HG02763 (cell line): ENCODE measurements at regions not wholly inside any gene's neighbourhood (a gene's known extent, or its start where the extent isn't known, plus 50 kb on each side); places are given as distances from the start of the nearest gene placed in this dataset.
"Not testable (repeated sequence)": the region's sequence is repeated elsewhere in the genome, so short reads cannot be mapped to it uniquely, and the experiment has no call there.

ENCODE experiments used
- ATAC-seq: cut with Tn5 transposase; IDR thresholded peaks from one replicate; pipeline ENCODE4 v1.9.1; 2021; ENCODE audit warnings: mild to moderate bottlenecking, moderate library complexity; ENCODE audit not compliant: unreplicated experiment

DNA sequence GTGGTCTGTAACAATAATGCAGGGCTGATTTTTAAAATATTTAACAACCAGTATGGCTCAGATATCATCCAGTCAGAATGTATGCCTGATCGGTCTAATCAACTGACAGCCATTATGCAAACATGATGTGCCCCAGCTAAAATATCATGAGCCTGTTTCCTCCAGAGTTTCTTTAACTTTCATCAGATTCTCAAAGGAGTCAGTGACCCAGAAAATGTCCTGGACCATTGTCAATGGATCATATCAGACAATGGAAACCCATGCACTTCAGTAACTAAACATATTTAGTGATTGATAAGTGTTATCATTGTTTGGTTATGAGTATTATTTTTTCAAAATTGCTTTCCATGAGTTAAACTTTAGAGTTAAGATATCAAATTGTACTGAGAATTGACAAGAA is 173.5 kb downstream of the LMBRD1 start:
- no peak for ATAC-seq

DNA sequence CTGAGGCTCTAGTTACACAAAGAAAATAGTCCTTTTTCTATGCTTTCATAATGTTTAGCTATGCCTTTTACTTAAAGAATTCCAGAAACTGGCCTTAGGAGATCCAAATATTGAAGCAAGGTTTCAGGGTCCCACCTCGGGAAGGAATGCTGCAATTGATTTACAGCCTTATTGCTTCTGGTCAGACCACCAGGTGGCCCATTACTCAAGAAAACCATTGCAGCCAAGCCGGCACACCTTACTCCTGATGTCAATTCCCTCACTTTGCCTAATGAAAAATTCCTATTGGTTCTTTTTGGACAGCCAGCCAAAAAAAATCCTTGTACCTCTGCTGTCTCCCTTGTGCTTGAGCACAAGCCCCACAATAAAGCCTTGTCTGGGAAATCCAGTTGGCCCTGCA is 173.9 kb downstream of the LMBRD1 start:
- ATAC-seq, result no peak

DNA sequence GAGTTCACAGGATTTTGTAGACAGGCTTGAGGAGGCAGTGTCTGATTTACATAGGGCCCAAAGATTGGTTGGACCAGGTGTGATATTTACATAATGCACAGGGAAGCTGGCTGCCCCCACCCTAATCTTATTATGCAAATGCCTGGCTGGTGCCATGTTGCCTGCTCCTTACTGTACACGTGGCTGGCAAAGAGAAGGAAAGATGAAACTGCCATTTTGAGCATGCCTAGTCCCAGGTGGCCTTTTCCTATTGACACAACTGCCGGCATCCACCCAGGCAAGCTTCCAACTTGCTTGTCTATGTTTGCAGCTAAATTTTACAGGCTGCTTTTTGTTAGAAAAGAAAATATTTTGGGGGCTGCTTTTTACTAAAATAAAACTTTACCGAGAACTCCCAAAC is 174.6 kb downstream of the LMBRD1 start:
- no peak for ATAC-seq

DNA sequence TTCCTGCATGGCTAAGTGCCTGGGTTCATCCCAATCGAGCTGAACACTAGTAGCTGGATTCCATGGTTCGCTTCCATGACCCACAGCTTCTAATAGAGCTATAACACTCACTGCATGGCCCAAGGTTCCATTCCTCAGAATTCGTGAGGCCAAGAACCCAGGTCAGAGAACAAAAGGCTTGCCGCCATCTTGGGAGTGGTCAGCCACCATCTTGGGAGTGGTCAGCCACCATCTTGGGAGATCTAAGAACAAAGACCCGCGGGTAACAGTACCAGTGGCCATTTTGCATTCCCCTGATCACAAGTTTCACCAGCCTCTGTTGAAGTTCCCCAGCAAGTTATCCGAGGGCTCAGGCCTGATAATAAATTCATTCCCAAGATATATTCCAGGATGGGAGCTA is 179.6 kb downstream of the LMBRD1 start:
- no peak for ATAC-seq

DNA sequence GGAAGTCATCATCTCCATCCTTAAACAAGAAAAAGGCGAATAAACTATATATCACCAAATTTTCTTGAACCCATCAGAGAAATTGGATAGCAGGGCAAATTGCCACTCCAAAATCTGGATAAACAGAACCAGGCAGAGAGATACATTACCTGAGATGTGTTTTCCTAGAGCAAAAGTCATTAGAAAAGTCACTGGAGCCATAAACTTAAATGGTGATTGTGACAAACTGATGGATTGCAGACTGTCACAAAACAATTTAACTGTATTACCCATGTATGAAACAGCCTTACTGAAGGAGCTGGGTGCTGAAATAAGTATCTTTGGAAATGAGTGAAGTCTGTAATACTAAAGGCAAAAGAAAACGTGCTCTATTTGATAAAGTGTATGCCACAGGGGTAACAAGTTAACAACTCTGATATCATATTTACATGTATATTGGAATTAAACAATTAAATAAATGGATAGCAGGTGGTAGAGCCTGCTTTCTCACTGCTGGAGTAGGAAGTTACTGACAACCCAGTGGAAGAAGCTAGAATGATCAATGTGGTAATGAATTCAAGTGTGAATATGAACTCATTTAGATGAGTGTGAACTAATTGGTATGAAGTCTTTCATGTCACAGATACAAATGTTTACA is 186.9 kb downstream of the LMBRD1 start:
- no peak for ATAC-seq

DNA sequence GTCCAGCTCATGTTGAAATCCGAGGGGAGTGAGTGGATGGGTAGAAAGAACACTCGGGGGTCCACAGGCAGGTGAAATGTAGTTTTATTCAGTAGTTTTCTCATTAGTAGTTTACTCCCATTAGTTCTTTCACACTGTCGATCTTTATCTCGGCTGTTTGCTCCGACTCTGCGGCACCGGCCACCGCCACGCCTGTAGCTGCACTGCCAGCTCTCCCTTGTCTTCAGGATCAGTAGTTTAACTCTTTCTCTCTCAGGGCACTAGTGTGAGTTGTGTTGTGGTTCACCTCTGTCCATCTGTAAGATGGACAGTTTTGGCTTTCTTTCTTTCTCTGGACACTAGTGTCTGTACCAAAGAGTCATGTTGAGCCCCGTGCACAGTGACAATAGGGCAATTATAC is 195.7 kb downstream of the LMBRD1 start:
- no peak for ATAC-seq

DNA sequence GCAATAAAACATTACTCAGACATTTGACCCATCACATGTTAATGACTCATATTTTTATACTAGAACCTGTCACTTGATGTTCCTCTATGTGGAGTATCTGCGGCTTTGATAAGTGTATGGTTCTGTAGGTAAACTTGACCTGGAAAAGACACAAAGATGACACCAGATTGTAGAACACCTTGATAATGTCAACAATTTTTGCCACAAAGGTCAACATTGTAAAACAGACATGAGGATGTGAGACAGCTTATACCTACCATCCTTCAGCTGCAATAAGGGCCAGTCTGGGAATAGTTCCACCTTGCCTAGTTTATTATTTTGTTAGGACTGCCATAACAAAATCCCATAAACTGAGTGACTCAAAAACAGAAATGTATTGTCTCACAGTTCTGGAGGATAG is 202.4 kb downstream of the LMBRD1 start:
- ATAC-seq, result no peak

DNA sequence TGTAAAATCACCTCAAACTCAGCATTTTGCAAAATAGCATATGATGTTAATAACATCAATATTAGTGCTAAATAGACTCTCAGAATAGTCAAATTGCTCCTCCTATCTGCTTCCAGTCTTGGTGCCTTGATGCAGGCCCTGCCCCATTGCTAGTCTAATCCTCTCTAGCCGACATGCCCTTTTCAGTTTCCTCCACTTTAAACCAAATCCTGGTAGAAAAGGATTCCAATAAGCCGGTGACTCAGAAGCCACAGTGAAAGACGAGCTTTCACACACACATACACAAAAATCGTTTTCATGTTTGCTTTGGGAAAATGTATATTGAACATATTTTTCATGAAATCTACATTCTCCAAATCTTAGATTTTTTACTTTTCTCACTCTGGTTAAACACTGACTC is 203.1 kb downstream of the LMBRD1 start:
- no peak for ATAC-seq

DNA sequence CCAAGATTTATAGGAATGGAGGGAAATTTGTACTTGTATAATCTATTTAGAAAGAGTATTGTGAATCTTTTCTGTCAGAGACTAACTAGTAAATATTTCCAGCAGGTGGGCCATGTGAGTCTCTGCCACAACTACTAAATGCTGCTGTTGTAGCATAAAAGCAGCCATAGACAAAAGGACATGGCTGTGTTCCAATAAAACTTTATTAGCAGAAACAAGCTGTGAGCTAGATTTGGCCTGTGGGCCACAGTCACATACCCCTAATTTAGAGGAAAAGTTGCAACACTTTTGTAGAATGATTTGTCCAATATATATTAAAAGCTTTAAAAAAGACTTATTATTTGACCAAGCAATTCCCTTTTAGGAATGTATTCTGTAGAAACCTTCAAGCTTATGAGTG is 207.2 kb downstream of the LMBRD1 start:
- ATAC-seq, result no peak

DNA sequence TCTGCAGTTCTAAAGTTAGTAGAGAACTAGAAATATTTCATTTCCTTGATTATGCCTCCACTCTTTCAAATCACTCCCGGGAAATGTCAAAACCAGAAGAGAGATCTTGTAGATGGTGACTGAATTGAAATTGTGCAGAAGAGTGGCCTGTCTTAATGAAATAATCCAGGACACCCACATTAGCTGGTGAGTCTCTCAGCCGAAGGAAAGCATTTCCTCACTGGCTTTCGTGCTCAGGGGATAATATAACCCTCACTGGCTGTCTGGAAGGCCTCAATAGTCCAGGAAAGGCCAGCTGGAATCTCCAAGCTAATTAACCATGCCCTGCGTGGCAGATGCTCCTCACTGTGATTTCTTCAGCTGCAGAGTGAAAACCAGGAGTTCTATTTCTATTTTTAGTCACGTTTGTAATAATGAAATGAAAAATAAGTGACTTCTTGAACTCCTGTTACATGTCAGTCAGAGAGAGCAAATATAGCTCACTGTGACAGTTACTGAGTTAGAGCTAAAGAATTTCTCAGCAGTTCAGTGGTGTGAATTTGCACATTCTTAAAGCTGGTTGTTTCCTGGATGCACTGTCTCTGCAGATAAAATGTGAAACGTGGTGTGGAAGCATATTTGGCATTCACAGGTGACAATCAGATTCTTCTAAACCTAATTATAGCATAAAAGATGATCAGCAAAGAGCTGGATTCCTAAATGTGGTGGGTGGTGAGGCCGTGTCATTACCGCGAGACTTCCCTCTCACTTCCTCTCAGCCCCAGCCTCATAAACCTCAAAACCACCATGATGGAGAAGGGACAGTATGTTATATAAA is 211.7 kb downstream of the LMBRD1 start:
- peak; percentile 89 for ATAC-seq

DNA sequence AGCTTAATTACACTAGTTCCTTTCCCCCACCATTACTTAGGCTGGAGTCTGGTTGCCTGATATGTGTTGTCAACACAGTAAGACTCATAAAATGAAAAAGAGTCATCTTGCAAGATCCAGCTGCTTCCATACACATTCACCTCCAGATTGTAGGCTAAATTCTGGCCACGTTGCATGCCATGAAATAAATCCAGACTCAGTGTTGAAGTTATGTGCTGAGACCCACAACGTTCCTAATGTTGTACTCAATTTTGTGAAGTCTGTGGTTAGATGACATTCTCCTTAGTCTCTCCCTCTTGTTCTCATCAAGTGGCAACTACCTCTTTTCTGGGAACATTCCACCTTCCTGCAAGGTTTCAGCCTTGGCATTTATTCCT is 212.3 kb downstream of the LMBRD1 start:
- ATAC-seq, result no peak

DNA sequence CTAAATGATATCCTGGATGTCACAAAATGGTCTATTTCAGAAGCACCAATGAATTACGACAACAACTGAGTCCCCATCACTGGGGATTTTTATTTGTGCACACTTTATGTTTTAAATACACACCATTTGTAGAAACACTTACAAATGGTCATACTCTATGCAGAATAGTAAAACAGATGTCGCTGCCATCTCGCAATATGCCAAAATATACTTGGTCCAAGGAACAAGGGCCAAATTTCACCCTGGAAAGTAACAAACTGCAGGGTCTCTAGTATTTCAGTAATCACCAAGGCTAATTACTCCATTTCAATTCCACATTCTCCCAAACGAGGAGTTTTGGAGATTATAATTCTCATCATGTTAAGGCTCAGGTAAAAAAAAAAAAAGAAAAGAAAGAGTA is 215.2 kb downstream of the LMBRD1 start:
- ATAC-seq, result no peak

DNA sequence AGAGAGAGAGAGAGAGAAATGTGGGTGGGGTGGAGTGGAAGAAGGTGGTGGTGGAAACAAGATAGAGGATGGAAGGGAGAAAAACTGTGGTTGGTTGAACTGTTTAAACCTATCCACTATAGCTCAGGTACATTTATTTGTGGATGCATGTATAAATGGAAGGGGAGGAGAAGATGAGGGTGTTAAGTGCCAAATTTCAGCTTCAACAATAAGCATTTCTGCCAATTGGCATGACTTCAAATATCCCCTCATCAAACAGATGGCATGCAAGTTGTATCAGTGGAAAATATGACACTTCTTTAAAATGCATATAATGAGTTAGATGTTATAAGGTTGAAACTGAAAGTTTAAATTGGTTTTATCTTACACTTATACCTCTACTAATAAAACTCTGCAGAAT is 216.1 kb downstream of the LMBRD1 start:
- ATAC-seq, result no peak

DNA sequence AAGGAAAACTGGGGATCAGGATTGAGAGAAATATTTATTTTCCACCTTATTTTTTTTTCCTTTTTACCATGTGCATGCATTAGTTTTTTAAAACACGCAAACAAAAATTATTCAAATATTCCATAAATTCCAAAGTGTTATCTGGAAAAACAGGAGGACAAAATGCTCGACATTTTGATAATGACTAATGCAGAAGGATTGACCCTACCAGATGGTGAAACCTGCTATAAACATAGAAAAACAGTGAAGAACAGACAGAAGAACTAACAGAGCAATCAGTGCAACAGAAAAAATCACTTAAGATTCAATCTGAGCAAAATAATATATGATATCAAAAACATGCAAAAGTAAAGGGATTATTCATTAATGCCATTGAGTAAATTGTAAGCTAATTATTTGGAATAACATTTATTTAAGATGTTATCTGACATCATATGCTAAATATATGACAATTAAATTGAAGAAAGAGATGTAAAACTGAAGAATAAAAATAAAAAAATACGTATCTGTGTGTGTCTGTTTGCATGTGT is 218.4 kb downstream of the LMBRD1 start:
- ATAC-seq, result no peak

DNA sequence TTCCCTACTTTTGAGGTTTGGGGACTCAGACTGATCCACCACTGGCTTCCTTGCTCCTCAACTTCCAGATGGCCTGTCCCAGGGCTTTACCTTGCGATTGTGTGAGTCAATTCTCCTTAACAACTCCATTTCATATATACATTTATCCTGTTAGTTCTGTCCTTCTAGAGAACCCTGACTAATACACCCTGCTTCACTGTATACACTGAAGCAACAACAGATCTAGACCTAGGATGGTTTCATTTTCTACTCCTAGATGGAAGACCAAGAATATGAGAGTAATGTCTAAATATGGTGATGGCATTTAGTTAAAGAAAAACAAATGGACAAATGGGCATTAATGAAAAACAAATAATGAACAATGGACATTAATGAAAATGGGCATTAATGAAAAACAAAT is 225.6 kb downstream of the LMBRD1 start:
- no peak for ATAC-seq

DNA sequence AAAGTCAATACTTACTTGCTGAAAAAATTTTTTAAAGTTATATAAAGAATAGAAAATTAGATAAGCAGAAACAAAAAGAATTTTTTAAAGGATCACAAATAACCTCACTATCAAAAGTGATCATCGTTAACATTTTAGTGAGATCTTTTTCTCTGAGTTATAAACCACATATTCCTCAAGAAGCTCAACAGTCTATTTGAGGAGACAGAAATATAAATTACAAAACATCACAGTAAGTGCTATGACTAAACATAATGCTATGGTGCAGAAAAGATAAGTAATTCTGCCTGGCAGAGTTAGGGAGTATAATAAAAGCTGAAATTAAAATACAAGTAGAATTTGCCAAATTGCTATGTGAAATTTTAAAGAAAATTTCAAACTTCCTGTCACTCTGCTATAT is 226.7 kb downstream of the LMBRD1 start:
- ATAC-seq, result no peak

DNA sequence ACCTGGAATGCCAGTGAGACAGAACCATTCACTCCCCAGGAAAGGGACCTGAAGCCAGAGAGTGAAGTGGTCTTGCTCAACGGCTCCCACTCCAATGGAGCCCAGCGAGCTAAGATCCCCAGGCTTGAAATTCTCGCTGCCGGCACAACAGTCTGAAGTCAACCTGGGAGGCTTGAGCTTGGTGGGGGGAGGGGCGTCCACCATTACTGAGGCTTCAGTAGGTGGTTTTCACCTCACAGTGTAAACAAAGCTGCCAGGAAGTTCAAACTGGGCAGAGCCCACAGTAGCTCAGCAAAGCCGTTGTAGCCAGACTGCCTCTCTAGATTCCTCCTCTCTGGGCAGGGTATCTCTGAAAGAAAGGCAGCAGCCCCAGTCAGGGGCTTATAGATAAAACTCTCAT is 236.2 kb downstream of the LMBRD1 start:
- ATAC-seq, result not testable (repeated sequence)

DNA sequence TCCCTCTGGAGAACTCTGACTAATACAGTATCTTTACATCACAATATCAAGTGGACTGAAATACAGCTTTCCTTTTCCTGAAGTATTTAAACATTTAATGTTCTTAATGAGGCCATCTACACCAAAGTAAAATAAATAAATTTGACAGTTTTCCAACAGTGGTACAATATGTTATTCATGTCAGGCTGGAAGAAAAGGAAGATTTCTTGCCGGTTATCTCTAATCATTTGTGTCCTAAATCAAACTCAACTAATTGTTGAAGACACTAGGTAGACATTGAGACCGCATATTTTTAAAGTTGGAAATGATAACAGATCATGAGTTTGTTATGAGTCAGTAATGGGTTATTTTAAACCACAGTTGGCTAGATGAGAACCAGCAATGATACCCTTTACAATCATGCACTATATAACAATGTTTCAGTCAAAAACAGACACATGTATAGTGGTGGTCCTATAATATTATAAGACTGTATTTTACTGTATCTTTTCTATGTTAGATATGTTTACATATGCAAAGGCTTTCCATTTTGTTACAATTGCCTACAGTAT is 241.6 kb downstream of the LMBRD1 start:
- no peak for ATAC-seq

DNA sequence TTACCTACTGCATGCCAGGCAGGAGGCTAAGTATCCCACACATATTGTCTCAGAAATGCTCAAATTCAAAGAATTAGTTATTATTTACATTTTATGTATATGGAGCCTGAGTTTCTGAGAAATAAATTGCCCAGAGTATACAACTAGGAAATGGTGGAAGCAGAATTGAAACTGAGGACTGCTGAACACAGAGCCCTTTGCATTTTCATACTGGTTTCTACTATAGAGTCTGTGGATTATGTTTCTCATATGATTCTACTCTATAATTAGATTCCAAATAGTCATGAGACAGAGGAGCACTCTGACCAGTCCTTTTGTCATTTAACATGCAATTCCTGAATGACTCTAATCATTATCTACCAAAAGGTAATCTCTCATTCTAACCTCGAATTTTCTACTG is 254.3 kb downstream of the LMBRD1 start:
- no peak for ATAC-seq

DNA sequence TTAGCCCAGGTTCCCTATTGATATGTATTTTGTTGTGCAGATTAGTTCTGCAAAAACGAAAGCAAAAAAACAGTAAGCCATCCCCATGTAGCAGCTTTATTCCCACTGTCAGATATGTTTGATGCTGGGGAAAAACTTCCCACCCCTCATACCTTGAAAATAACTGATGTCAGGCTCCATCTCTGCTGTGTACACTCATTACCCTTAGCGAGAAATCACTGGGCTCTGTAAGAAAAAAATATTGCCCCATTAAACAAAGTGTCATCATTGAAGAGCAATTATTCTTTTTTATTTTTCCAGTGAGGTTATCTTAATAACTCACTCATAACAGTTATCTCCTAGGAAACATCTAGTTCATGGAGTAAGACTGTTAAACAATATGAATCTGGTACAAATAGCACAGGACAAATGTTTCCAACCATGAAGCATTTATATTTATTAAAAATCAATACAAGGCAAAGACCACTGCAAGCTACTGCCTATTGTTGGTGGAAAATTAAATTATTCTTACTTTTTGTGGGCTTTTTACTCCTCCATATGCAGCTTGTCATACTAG is 268.8 kb downstream of the LMBRD1 start:
- ATAC-seq, result no peak

DNA sequence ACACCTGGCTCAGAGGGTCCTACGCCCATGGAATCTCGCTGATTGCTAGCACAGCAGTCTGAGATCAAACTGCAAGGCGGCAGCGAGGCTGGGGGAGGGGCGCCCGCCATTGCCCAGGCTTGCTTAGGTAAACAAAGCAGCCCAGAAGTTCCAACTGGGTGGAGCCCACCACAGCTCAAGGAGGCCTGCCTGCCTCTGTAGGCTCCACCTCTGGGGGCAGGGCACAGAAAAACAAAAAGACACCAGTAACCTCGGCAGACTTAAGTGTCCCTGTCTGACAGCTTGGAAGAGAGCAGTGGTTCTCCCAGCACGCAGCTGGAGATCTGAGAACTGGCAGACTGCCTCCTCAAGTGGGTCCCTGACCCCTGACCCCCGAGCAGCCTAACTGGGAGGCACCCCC is 281.3 kb downstream of the LMBRD1 start:
- ATAC-seq, result not testable (repeated sequence)

DNA sequence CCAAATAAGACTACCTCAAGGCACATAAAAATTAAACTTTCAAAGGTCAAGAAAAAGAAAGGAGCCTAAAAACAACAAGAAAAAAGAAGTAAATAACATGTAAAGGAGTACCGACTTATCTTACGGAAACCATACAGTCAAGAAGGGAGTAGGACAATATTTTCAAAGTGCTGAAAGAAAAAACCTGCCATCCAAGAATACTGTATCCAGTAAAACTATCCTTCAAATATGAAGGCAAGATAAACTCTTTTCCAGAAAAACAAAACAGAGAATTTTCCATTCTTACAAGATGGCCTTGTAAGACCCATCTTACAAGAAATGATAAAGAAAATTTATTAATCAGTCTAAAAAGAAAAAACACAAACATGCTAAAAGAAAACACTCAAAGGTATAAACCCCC is 302.2 kb downstream of the LMBRD1 start:
- no peak for ATAC-seq
